ENCODE measurements at regions not wholly inside any gene's neighbourhood (a gene's known extent, or its start where the extent isn't known, plus 50 kb on each side); places are given as distances from the start of the nearest gene placed in this dataset.

DNA sequence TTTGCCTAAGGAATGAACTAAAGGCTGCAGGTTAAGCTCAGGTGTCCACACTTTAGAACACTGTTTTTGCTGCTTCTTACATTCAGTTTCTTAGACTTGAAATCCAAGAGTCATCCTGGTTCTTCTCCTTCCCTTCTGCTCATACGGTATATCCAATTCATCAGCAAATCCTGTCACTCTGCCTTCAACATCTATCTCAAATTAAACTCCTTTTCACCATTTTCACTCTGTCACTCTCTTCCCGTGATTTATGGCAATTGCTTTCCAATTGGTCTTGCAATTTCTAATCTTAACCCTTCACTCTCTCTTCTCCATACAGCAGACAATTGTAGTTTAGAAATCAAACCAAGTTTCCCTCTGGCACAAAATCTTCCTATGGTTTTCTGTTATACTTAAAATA, 182.9 kb downstream of the MRPS30 start:
- Histone ChIP-seq H3K4me1 (ENCODE audit: insufficient read depth, low read length) (no peaks in the 10 kb centered on the region), H3K27me3 (ENCODE audit: control insufficient read depth in 1 of 2, insufficient read depth in 2 of 2, low read length in 2 of 2) (no peaks in the 10 kb centered on the region), H3K9me3 (ENCODE audit: low read length) (peaks cover 89% of the 10 kb centered on the region), H3K4me3 (replicated peaks in 1 of 3; ENCODE audit: insufficient read depth in 1 of 3, low read depth in 2 of 3, low read length in 3 of 3) (no peak overlapping the region), H3K79me2 (ENCODE audit: insufficient read depth, low read length) (no peaks in the 10 kb centered on the region), H3K9ac (ENCODE audit: insufficient read depth, low read depth, low read length) (no peak overlapping the region), H3K36me3 (replicated peaks in 1 of 2; ENCODE audit: control insufficient read depth in 1 of 2, insufficient read depth in 2 of 2, low read length in 2 of 2) (no peaks in the 10 kb centered on the region), H3K27ac (ENCODE audit: extremely low read length, insufficient read depth, low read length) (no peak overlapping the region), H4K20me1 (ENCODE audit: insufficient read depth, low read length) (no peaks in the 10 kb centered on the region), H3K4me2 (ENCODE audit: low read depth, low read length) (no peak overlapping the region), H2AFZ (ENCODE audit: low read length) (no peak overlapping the region)
- no peak for DNase-seq (ENCODE audit: low spot score)
- no peak for ATAC-seq
- WGBS (ENCODE audit: low lambda C conversion rate): 2% methylated on average over 2 of the region's 2 CpGs
- intact Hi-C loops (cut with micrococcal nuclease; ENCODE audit: unreplicated experiment) (no loop called here), in situ Hi-C loops (cut with HindIII; ENCODE audit: extremely low pct_ligation_motif_present, low pct_unique_long_range_greater_than_20kb) (no loop called here)
- no TSS peak for BruUV-seq (replicated peaks)
- ChIA-PET CTCF (ENCODE audit: low intra/inter-chr PET ratio, low total read pairs) (no interaction called here), POLR2A (no interaction called here)
- TF ChIP-seq, protein P1, sequence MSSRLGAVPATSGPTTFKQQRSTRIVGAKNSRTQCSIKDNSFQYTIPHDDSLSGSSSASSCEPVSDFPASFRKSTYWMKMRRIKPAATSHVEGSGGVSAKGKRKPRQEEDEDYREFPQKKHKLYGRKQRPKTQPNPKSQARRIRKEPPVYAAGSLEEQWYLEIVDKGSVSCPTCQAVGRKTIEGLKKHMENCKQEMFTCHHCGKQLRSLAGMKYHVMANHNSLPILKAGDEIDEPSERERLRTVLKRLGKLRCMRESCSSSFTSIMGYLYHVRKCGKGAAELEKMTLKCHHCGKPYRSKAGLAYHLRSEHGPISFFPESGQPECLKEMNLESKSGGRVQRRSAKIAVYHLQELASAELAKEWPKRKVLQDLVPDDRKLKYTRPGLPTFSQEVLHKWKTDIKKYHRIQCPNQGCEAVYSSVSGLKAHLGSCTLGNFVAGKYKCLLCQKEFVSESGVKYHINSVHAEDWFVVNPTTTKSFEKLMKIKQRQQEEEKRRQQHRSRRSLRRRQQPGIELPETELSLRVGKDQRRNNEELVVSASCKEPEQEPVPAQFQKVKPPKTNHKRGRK (CRISPR knock-in tag; IDR thresholded peaks at IDR 0.05): no peak
- TF ChIP-seq CBX2 (IDR thresholded peaks at IDR 0.05; ENCODE audit: low read depth, low read length) (no peak), CBX2 (CRISPR knock-in tag; IDR thresholded peaks at IDR 0.05; ENCODE audit: low read depth) (no peak), SRY (CRISPR knock-in tag; IDR thresholded peaks at IDR 0.05) (no peak), AGO2 (optimal IDR thresholded peaks at IDR 0.05; ENCODE audit: low read depth, low read length) (no peak), ZNF749 (CRISPR knock-in tag; IDR thresholded peaks at IDR 0.05; ENCODE audit: borderline replicate concordance) (no peak), SALL1 (CRISPR knock-in tag; IDR thresholded peaks at IDR 0.05) (no peak), GATA4 (IDR thresholded peaks at IDR 0.05; ENCODE audit: borderline replicate concordance, low read depth) (no peak), ZNF30 (CRISPR knock-in tag; IDR thresholded peaks at IDR 0.05) (no peak)
- TF ChIP-seq, protein P2, sequence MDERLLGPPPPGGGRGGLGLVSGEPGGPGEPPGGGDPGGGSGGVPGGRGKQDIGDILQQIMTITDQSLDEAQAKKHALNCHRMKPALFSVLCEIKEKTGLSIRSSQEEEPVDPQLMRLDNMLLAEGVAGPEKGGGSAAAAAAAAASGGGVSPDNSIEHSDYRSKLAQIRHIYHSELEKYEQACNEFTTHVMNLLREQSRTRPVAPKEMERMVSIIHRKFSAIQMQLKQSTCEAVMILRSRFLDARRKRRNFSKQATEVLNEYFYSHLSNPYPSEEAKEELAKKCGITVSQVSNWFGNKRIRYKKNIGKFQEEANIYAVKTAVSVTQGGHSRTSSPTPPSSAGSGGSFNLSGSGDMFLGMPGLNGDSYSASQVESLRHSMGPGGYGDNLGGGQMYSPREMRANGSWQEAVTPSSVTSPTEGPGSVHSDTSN (CRISPR knock-in tag; IDR thresholded peaks at IDR 0.05): no peak
- TF ChIP-seq, protein P3, sequence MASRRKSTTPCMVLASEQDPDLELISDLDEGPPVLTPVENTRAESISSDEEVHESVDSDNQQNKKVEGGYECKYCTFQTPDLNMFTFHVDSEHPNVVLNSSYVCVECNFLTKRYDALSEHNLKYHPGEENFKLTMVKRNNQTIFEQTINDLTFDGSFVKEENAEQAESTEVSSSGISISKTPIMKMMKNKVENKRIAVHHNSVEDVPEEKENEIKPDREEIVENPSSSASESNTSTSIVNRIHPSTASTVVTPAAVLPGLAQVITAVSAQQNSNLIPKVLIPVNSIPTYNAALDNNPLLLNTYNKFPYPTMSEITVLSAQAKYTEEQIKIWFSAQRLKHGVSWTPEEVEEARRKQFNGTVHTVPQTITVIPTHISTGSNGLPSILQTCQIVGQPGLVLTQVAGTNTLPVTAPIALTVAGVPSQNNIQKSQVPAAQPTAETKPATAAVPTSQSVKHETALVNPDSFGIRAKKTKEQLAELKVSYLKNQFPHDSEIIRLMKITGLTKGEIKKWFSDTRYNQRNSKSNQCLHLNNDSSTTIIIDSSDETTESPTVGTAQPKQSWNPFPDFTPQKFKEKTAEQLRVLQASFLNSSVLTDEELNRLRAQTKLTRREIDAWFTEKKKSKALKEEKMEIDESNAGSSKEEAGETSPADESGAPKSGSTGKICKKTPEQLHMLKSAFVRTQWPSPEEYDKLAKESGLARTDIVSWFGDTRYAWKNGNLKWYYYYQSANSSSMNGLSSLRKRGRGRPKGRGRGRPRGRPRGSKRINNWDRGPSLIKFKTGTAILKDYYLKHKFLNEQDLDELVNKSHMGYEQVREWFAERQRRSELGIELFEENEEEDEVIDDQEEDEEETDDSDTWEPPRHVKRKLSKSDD (CRISPR knock-in tag; IDR thresholded peaks at IDR 0.05; ENCODE audit: low read depth): no peak
- no peak for FAIRE-seq
